Activated CD4-positive, alpha-beta memory T cell treated with anti-CD3 and anti-CD28 coated beads for 36 hours (primary cell): ENCODE measurements at regions not wholly inside any gene's neighbourhood (a gene's known extent, or its start where the extent isn't known, plus 50 kb on each side); places are given as distances from the start of the nearest gene placed in this dataset.

Source experiments
- CTCF ChIA-PET: fragments of 350-600 bp; sonication (Branson Sonifier 250); formaldehyde crosslinking; loops from one replicate; lab custom pipeline; 2021; ENCODE audit warnings: antibody characterized with exemption, inconsistent platforms; lab: Charles Lee
- POLR2A ChIA-PET: fragments of 350-600 bp; sonication (Branson Sonifier 250); formaldehyde crosslinking; loops from one replicate; lab custom pipeline; 2021; ENCODE audit warnings: antibody characterized with exemption; lab: Charles Lee
- DNase-seq: peaks from one replicate; pipeline ENCODE4 v3.0.0-alpha.2; 2020
- H3K27ac Mint-ChIP-seq: one replicate; pipeline ENCODE4 v1.8.0; 2021; ENCODE audit warnings: mixed read lengths
- H3K27me3 Mint-ChIP-seq: one replicate; pipeline ENCODE4 v1.8.0; 2021; ENCODE audit warnings: mixed read lengths
- H3K36me3 Mint-ChIP-seq: one replicate; pipeline ENCODE4 v1.8.0; 2021; ENCODE audit warnings: mixed read lengths
- H3K4me1 Mint-ChIP-seq: one replicate; pipeline ENCODE4 v1.8.0; 2021; ENCODE audit warnings: low read depth, mixed read lengths
- H3K4me3 Mint-ChIP-seq: one replicate; pipeline ENCODE4 v1.8.0; 2021; ENCODE audit warnings: mild to moderate bottlenecking, mixed read lengths
- H3K9me3 Mint-ChIP-seq: one replicate; pipeline ENCODE4 v1.8.0; 2021; ENCODE audit warnings: mixed read lengths
- intact Hi-C: fragments of 100-400 bp; cut with micrococcal nuclease; formaldehyde crosslinking; loops from one replicate; pipeline ENCODE4 v1.15.1; 2023

- Mint-ChIP-seq H3K9me3 (no peaks in the 10 kb centered on the region), H3K27me3 (no peaks in the 10 kb centered on the region), H3K4me1 (no peaks in the 10 kb centered on the region), H3K36me3 (no peaks in the 10 kb centered on the region), H3K27ac (no peak overlapping the region), H3K4me3 (no peak overlapping the region)
- CTCF ChIA-PET = no interaction called here
- DNase-seq = no peak
- intact Hi-C loops = no loop called here
- POLR2A ChIA-PET = no interaction called here
Measured at GRCh38 chr10:42998481-42999384, 78.1 kb upstream of the RET start.

DNA sequence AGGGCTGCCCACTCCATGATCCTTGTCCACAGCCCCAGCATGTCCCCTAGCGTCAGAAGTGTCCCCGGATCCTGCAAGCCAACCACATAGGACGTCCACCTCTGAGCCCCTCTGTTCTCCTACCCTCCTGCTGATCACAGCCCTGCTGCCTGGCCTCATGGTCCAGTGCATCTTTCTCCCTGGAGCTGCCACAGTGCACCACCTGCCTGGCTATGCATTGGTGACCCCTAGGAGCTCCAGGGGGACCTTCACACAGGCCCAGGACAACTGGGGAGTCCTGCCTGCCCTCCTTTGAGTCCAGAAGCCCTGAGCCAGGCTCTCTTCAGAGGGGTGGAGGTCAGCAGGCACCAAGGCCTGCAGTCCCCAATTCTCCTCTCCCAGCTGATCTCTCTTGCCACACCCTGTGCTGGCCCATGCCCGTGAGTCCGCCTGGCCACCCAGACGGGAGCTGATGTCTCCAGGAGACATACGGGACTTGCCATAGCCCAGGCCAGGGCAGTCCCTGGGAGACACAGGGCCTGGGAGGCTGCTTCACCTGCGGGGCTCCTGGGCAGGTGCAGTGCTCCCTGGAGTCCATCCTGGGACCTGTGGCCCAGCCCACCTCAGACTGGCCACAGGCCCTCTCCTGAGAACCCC, 77.4 kb upstream of the RET start:
- POLR2A ChIA-PET = no interaction called here
- no peak for DNase-seq
- Mint-ChIP-seq H3K9me3 (no peaks in the 10 kb centered on the region), H3K4me1 (no peaks in the 10 kb centered on the region), H3K27me3 (no peaks in the 10 kb centered on the region), H3K36me3 (no peaks in the 10 kb centered on the region), H3K4me3 (no peak overlapping the region), H3K27ac (no peak overlapping the region)
- intact Hi-C loops = no loop called here
- CTCF ChIA-PET = interaction anchor here (0.6 kb wide), 1 partner anchor 80 kb away, joined by 3 read pairs; no protein-coding TSS in a partner anchor

- ChIA-PET POLR2A (no interaction called here), CTCF (interaction anchor here (0.6 kb wide), 1 partner anchor 79 kb away, joined by 3 read pairs; no protein-coding TSS in a partner anchor)
- no peak for DNase-seq
- Mint-ChIP-seq H3K4me1 (no peaks in the 10 kb centered on the region), H3K27ac (no peak overlapping the region), H3K9me3 (no peaks in the 10 kb centered on the region), H3K36me3 (no peaks in the 10 kb centered on the region), H3K27me3 (no peaks in the 10 kb centered on the region), H3K4me3 (no peak overlapping the region)
- intact Hi-C loops = no loop called here
Measured at GRCh38 chr10:43000021-43000411, 76.9 kb upstream of the RET start.

DNA sequence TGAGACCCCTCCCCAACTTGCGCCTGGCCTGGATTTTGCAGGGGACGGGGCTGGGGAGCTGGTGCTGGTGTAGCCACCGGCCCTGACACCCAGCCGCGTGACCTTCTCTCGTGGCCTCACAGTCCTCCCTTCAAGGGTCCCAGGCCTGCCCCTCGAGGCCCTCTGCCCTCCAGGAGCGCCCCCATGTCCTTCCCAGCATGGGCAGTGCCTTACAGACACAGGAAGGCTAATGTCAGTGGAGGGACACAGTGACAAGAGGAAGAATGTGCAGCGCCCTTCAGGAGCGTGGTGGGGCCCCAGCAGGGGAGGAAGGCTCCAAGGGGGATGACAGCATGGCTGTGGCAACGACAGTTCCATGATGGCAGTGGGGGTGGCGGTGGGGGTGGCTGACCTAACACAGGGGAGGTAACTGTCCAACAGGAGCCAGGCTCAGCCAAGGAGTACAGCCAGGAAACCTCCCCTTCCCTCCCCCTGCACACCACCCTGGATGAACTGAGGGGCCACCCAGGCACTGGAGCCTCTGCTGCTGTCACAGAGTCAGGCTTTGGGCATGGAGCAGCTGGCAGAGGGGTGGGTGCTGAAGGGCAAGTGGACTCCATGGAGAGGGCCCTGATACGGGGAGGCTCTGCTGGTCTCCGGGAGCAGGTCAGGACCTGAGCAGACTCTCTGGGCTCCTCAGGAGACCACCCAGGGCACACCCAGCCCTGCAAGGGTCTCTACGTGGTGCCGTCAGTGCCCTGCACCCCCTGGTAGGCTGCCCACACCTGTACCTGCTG, 76.0 kb upstream of the RET start:
- Mint-ChIP-seq H3K36me3 (no peaks in the 10 kb centered on the region), H3K4me3 (no peak overlapping the region), H3K9me3 (no peaks in the 10 kb centered on the region), H3K27me3 (no peaks in the 10 kb centered on the region), H3K4me1 (no peaks in the 10 kb centered on the region), H3K27ac (no peak overlapping the region)
- ChIA-PET CTCF (no interaction called here), POLR2A (no interaction called here)
- no peak for DNase-seq
- intact Hi-C loops = no loop called here

GRCh38 chr10:43001427-43001795, 75.5 kb upstream of the RET start:
- intact Hi-C loops = no loop called here
- CTCF ChIA-PET = no interaction called here
- Mint-ChIP-seq H3K4me3 (no peak overlapping the region), H3K27ac (no peak overlapping the region), H3K27me3 (peaks cover 2% of the 10 kb centered on the region), H3K36me3 (no peaks in the 10 kb centered on the region), H3K4me1 (no peaks in the 10 kb centered on the region), H3K9me3 (no peaks in the 10 kb centered on the region)
- no peak for DNase-seq
- POLR2A ChIA-PET = no interaction called here

DNA sequence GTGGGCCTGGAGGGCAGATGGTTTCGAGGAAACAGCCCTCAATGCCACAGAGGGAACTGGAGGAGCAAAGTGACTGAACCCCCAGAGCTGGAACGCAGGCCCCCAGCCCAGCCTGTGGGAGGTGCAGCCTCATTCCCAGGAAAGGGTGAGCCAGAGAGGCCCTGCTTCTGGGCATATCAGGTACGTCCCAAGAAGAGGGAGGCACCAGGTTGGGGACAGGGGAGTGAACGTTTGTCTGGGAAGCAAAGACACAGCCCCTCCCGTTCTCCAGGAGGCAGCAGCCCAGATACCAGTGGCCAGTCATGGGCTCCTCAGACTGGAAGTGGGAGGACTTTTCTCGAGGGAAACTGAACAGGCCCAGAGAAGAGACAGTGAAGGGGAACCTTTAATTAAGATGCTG, 74.3 kb upstream of the RET start:
- no peak overlapping the region for H3K27ac Mint-ChIP-seq
- no peak overlapping the region for H3K4me3 Mint-ChIP-seq
- H3K9me3 Mint-ChIP-seq = no peaks in the 10 kb centered on the region
- ChIA-PET CTCF (no interaction called here), POLR2A (no interaction called here)
- intact Hi-C loops = no loop called here
- no peaks in the 10 kb centered on the region for H3K36me3 Mint-ChIP-seq
- peaks cover 2% of the 10 kb centered on the region for H3K27me3 Mint-ChIP-seq
- no peak for DNase-seq
- H3K4me1 Mint-ChIP-seq = no peaks in the 10 kb centered on the region

GRCh38 chr10:43006490-43006889, 70.4 kb upstream of the RET start:
- no peaks in the 10 kb centered on the region for H3K4me1 Mint-ChIP-seq
- no peaks in the 10 kb centered on the region for H3K9me3 Mint-ChIP-seq
- peaks cover 6% of the 10 kb centered on the region for H3K27me3 Mint-ChIP-seq
- POLR2A ChIA-PET = no interaction called here
- intact Hi-C loops = no loop called here
- no peak overlapping the region for H3K27ac Mint-ChIP-seq
- no peak for DNase-seq
- H3K4me3 Mint-ChIP-seq = no peak overlapping the region
- CTCF ChIA-PET = no interaction called here
- H3K36me3 Mint-ChIP-seq = no peaks in the 10 kb centered on the region

- no peaks in the 10 kb centered on the region for H3K4me1 Mint-ChIP-seq
- H3K27ac Mint-ChIP-seq = no peak overlapping the region
- H3K4me3 Mint-ChIP-seq = no peak overlapping the region
- H3K9me3 Mint-ChIP-seq = no peaks in the 10 kb centered on the region
- CTCF ChIA-PET = no interaction called here
- POLR2A ChIA-PET = no interaction called here
- peaks cover 4% of the 10 kb centered on the region for H3K27me3 Mint-ChIP-seq
- DNase-seq = no peak
- intact Hi-C loops = no loop called here
- H3K36me3 Mint-ChIP-seq = no peaks in the 10 kb centered on the region
Measured at GRCh38 chr10:43012578-43012977, 64.3 kb upstream of the RET start.

GRCh38 chr10:43013065-43013464, 63.8 kb upstream of the RET start:
- H3K4me1 Mint-ChIP-seq = no peaks in the 10 kb centered on the region
- H3K27ac Mint-ChIP-seq = no peak overlapping the region
- intact Hi-C loops = no loop called here
- H3K27me3 Mint-ChIP-seq = peaks cover 4% of the 10 kb centered on the region
- H3K36me3 Mint-ChIP-seq = no peaks in the 10 kb centered on the region
- ChIA-PET CTCF (no interaction called here), POLR2A (no interaction called here)
- no peak for DNase-seq
- no peaks in the 10 kb centered on the region for H3K9me3 Mint-ChIP-seq
- H3K4me3 Mint-ChIP-seq = no peak overlapping the region

GRCh38 chr10:43024524-43024923, 52.3 kb upstream of the RET start:
- CTCF ChIA-PET = no interaction called here
- DNase-seq = no peak
- Mint-ChIP-seq H3K9me3 (no peaks in the 10 kb centered on the region), H3K27me3 (peaks cover 7% of the 10 kb centered on the region), H3K4me3 (no peak overlapping the region), H3K27ac (no peak overlapping the region), H3K4me1 (no peaks in the 10 kb centered on the region), H3K36me3 (no peaks in the 10 kb centered on the region)
- intact Hi-C loops = no loop called here
- POLR2A ChIA-PET = no interaction called here

- Mint-ChIP-seq H3K36me3 (no peaks in the 10 kb centered on the region), H3K9me3 (no peaks in the 10 kb centered on the region), H3K27me3 (peaks cover 4% of the 10 kb centered on the region), H3K27ac (no peak overlapping the region), H3K4me3 (no peak overlapping the region), H3K4me1 (no peaks in the 10 kb centered on the region)
- CTCF ChIA-PET = no interaction called here
- POLR2A ChIA-PET = no interaction called here
- intact Hi-C loops = no loop called here
- no peak for DNase-seq
Measured at GRCh38 chr10:43024942-43025700, 51.7 kb upstream of the RET start.
